ENCODE measurements at regions not wholly inside any gene's neighbourhood (a gene's known extent, or its start where the extent isn't known, plus 50 kb on each side); places are given as distances from the start of the nearest gene placed in this dataset.
"Not testable (repeated sequence)": the region's sequence is repeated elsewhere in the genome, so short reads cannot be mapped to it uniquely, and the experiment has no call there.

DNA sequence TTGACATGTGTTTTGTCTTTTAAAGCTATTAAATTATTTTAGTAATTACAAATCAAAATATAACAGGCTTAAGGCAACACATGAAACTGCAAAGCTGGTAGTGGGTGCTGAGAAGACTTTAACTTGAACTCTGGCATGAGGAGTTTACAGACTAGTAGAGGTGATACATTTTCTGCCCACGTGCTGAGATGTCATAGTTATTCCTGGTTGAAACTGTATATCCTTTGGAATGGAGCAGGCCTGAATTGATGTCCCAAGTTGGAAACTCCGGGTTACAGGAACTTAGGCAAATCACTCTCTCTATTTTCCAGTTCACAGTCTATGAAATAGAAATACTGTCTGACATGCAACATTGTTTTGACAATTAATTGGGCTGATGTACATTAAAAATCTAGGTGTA lies 177.1 kb upstream of the NOL4 start:
- no peak overlapping the region for H3K4me3 ChIP-seq (ENCODE audit: low read depth, low read length)
- TF ChIP-seq CTCF (conservative IDR thresholded peaks at IDR 0.05; ENCODE audit: low read depth, low read length) = no peak
- DNase-seq (ENCODE audit: low read depth) = no peak

- not testable (repeated sequence) for H3K4me3 ChIP-seq (ENCODE audit: low read depth, low read length); DNase-seq (ENCODE audit: low read depth)
Measured at GRCh38 chr18:34407471-34407870, 182.8 kb upstream of the NOL4 start.

DNA sequence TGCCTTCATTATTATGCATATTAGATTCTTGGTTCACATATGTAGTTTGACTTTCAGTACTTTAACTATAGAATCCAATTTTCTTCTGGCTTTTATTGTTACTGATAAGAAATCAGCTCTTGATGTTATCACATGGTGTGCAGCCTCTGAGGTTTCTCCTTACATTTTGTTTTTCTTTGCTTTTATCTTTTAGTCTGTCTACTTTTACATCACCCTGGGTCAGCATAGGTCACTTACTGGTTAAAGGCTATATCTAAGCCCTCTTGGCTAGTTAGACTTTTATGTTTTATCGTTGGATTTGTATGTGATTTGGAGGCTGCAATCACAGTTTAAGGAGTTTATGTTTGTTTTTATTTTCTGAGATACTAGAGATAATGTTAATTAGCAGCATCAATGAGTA lies 187.2 kb upstream of the NOL4 start:
- no peak overlapping the region for H3K4me3 ChIP-seq (ENCODE audit: low read depth, low read length)
- no peak for DNase-seq (ENCODE audit: low read depth)
- TF ChIP-seq CTCF (conservative IDR thresholded peaks at IDR 0.05; ENCODE audit: low read depth, low read length) = no peak

DNA sequence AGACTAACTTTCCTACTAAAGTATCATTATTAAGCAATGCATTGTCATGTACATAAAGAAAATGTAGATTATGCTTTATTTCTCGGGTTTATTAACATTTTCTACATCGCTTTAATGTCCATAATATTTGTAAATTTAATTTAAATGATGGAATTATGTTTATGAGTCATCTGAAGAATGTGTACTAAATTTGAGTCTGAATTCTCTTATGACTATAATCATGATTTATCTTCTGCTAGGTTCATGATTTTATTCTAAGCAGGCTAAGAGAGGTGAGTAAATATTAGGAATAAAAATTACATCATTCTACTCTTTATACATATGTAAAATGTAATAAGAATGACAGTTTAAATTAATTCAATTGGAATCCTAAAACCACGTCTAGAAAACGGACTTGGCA lies 206.3 kb upstream of the NOL4 start:
- DNase-seq (ENCODE audit: low read depth) = no peak
- no peak overlapping the region for H3K4me3 ChIP-seq (ENCODE audit: low read depth, low read length)
- no peak for TF ChIP-seq CTCF (conservative IDR thresholded peaks at IDR 0.05; ENCODE audit: low read depth, low read length)

- TF ChIP-seq CTCF (conservative IDR thresholded peaks at IDR 0.05; ENCODE audit: low read depth, low read length) = no peak
- no peak for DNase-seq (ENCODE audit: low read depth)
- no peak overlapping the region for H3K4me3 ChIP-seq (ENCODE audit: low read depth, low read length)
Measured at GRCh38 chr18:34444622-34445021, 219.9 kb upstream of the NOL4 start.

DNA sequence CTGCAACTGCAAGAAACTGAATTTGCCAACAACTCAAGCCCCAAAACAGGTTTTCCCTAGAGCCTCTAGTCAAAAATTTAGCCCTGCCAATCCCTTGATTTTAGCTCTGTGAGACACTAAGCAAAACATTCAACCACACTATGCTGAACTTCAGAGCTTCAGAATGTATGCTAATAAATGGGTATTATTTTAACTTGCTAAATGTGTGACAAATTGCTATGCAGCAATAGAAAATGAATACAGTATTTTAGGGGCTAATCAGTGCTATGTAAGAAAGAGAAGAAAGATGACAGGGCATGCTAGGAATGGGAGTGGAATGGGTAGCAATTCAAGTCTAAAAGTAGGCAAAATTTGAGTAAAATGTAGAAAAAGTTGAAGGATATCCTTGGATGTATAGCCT lies 223.9 kb upstream of the NOL4 start:
- H3K4me3 ChIP-seq (ENCODE audit: low read depth, low read length) = no peak overlapping the region
- no peak for TF ChIP-seq CTCF (conservative IDR thresholded peaks at IDR 0.05; ENCODE audit: low read depth, low read length)
- DNase-seq (ENCODE audit: low read depth) = no peak

DNA sequence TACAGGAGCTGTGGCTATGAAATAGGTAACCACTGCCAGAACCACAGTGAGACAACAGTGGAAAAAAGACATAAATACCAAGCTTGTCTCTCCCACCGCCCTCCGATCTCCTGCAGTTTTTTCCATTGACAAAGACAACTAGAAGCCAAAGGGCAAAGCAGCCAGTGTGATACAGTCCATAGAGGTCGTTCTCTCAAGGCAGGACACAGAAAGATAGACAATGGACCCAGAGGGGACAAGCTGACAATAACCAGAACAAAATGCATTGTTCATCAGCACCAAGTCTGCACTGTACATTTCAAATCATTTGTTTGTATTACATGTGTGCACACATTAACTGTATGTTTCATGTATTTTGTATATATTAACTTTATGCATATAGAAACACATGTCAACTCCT lies 233.0 kb upstream of the NOL4 start:
- H3K4me3 ChIP-seq (ENCODE audit: low read depth, low read length) = no peak overlapping the region
- no peak for DNase-seq (ENCODE audit: low read depth)
- TF ChIP-seq CTCF (conservative IDR thresholded peaks at IDR 0.05; ENCODE audit: low read depth, low read length) = no peak
